Ectodermal cell (in vitro differentiated cells): ENCODE measurements at regions not wholly inside any gene's neighbourhood (a gene's known extent, or its start where the extent isn't known, plus 50 kb on each side); places are given as distances from the start of the nearest gene placed in this dataset.

ENCODE experiments used
- H3K27ac ChIP-seq: 2 replicates; pipeline ENCODE4 v1.7.0; 2013; ENCODE audit warnings: mild to moderate bottlenecking, low read depth, low read length; ENCODE audit not compliant: insufficient read depth, poor library complexity, severe bottlenecking
- H3K27me3 ChIP-seq: 2 replicates; pipeline ENCODE4 v1.7.0; 2013; ENCODE audit warnings: mild to moderate bottlenecking, low read length; ENCODE audit not compliant: insufficient read depth, control insufficient read depth, poor library complexity, severe bottlenecking
- H3K36me3 ChIP-seq: one replicate; pipeline ENCODE4 v1.7.0; 2013; ENCODE audit warnings: low read length; ENCODE audit not compliant: control insufficient read depth, insufficient read depth
- H3K4me1 ChIP-seq: one replicate; pipeline ENCODE4 v1.7.0; 2013; ENCODE audit warnings: low read length; ENCODE audit not compliant: control insufficient read depth, insufficient read depth
- H3K4me3 ChIP-seq: 2 replicates; pipeline ENCODE4 v1.7.0; 2013; ENCODE audit warnings: low read depth, low read length, control low read depth; ENCODE audit not compliant: insufficient read depth
- H3K9me3 ChIP-seq: 2 replicates; pipeline ENCODE4 v1.7.0; 2013; ENCODE audit warnings: mild to moderate bottlenecking, low read length, moderate library complexity; ENCODE audit not compliant: control insufficient read depth
- WGBS, 2 experiments: methylation state at CpG; one replicate each; pipeline ENCODE4 v1.1.7; 2013; ENCODE audit warnings: missing lambda C conversion rate in 2 of 2; 5-methylcytosine and 5-hydroxymethylcytosine counted together

GRCh38 chr6:126788861-126789365 is 329.6 kb upstream of the RSPO3 start:
- Histone ChIP-seq H3K4me1 (no peaks in the 10 kb centered on the region), H3K27me3 (no peaks in the 10 kb centered on the region), H3K9me3 (no peaks in the 10 kb centered on the region), H3K27ac (no peak overlapping the region), H3K4me3 (no peak overlapping the region), H3K36me3 (no peaks in the 10 kb centered on the region)
- 93 to 94% methylated on average over 6 of the region's 6 CpGs for WGBS, 2 experiments

DNA sequence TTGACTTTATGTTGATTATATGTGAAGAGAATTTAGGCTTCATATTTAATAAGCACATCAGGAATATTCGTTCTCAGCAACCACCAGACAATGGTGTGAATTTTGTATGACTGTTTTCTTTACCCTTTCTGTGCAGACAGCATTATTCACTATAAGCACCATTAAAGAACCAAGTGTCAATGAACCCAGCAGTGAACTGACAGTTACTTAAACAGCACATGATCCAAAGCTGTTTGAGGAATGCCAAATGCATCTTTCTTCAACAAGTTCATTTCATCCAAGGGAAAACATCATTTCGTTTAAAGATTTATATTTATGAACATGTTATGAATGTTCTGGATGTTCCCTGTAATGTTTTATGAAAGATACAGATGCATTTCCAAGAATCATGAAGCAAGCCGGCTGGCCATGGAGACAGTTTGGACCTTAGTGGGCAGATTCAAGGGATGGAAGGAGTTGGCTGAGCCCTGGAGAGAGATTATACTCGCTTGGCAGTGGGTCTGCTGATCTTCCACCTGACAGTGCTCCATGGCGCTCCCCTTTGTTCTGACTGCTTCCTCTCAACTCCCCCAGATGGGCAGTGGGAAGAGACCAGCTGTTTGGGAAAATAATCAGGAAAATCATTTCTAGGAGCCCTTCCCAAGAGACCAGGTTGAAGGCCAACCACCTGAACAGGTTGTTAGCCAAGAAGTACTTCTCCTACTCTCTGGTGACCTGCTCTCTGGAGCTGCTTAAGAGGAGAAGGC is 326.0 kb upstream of the RSPO3 start:
- no peaks in the 10 kb centered on the region for H3K4me1 ChIP-seq

DNA sequence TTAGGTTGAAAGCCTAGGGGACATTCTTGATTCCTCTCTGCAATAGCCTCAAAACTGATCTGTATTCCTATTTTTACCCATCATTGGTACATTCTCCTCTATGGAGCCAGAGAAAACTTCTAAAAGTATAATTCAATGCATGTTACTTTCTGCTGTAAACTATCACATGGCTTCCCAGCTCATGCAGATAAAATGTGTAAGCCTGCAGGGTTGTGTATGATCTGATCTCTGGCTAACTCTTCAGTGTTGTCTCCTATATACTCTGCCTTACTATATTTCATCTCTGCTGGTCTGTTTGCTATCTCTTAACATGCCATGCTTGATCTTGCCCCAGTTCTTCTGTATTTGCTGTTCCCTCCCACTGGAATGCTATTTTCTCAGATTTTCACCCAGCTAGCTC is 323.3 kb upstream of the RSPO3 start:
- H3K36me3 ChIP-seq, result no peaks in the 10 kb centered on the region
- no peaks in the 10 kb centered on the region for H3K4me1 ChIP-seq
- H3K4me3 ChIP-seq, result no peak overlapping the region
- H3K27me3 ChIP-seq, result no peaks in the 10 kb centered on the region
- no peaks in the 10 kb centered on the region for H3K9me3 ChIP-seq
- no peak overlapping the region for H3K27ac ChIP-seq

More for the DNA sequence above, 326.0 kb upstream of the RSPO3 start:
- Histone ChIP-seq H3K27me3 (no peaks in the 10 kb centered on the region), H3K36me3 (no peaks in the 10 kb centered on the region), H3K9me3 (no peaks in the 10 kb centered on the region), H3K27ac (no peak overlapping the region), H3K4me3 (no peak overlapping the region)
- WGBS, 2 experiments, result 91 to 96% methylated on average over 5 of the region's 5 CpGs

DNA sequence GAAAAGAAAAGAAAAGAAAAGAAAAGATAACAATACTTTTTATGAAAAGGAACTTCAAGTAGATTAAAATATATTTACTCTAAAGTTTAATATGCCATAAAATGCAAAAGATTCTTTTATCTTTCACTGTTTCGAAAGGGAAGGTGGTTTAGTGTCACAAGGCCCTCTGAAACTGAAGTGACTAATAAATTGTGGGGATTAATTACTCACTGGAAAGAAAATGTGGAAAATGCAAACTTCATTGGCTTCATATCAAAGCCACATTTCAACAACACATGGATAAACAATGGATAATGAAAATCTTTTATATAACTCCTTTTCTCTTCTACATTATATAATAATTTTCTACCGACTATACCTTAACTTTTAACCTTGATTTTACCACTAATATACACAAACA is 320.5 kb upstream of the RSPO3 start:
- no peak overlapping the region for H3K27ac ChIP-seq
- H3K27me3 ChIP-seq, result no peaks in the 10 kb centered on the region
- no peak overlapping the region for H3K4me3 ChIP-seq
- H3K36me3 ChIP-seq, result no peaks in the 10 kb centered on the region
- H3K9me3 ChIP-seq, result no peaks in the 10 kb centered on the region
- WGBS, 2 experiments, result 86 to 91% methylated on average over 1 to 2 of the region's 2 CpGs
- H3K4me1 ChIP-seq, result no peaks in the 10 kb centered on the region

GRCh38 chr6:126803769-126804168 is 314.7 kb upstream of the RSPO3 start:
- no peaks in the 10 kb centered on the region for H3K4me1 ChIP-seq
- H3K4me3 ChIP-seq, result no peak overlapping the region
- H3K27me3 ChIP-seq, result no peaks in the 10 kb centered on the region
- H3K9me3 ChIP-seq, result no peaks in the 10 kb centered on the region
- WGBS, 2 experiments, result 66 to 81% methylated on average over 2 of the region's 3 CpGs
- no peak overlapping the region for H3K27ac ChIP-seq
- H3K36me3 ChIP-seq, result no peaks in the 10 kb centered on the region

DNA sequence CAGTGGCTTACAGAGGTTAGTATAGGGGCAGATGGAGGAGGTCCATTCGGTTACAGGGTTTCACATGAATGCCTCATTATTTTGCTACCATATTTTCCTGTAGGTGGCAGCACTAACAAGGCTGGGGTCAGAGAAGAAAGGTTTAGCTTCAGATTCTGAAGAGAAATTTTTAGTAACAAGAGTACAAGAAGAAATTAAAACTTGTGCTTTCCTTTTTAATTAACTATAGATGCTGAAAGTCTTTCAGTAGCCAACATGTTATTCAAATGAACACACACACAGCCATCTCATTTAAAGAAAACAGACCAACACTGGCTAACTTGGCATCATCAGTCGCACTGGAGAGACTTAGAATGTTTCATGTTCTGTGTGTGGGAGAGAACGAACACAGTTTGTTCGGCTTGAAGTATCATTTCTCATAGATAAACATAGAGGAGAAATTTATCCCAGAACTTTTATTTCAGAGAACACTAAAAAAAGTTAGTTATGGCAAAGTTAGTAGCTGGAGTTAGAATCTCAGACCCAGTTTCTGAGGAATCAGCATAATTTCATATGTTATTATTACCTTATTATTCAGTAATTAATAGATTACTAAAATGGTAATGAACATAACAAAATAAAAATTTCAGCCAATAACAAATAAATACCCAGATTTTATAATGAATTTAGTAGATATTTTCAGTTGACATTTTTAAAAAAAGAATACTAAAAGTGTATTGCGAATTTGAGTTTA is 314.0 kb upstream of the RSPO3 start:
- WGBS, 2 experiments, result 50 to 70% methylated on average over 2 to 4 of the region's 5 CpGs
- Histone ChIP-seq H3K36me3 (no peaks in the 10 kb centered on the region), H3K27ac (no peak overlapping the region), H3K4me1 (no peaks in the 10 kb centered on the region), H3K9me3 (no peaks in the 10 kb centered on the region), H3K4me3 (no peak overlapping the region), H3K27me3 (no peaks in the 10 kb centered on the region)

DNA sequence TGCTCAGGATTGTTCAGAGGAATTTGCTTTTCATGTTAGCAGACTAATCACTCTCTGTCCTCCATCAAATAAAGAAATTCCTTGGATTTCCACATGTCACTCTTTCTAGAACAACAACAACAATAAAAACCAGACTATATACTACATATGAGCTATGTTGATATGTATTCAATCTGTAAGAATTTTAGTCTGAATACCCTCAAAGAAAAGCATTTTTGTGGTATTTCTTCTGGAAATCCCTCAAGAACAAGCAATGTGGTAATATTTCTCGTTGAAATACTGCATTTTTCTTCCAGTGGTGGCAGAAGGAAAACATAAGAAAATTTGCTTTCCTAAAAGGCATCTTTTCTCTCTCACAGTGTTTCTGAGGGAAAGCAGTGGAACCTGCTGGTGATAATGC is 312.6 kb upstream of the RSPO3 start:
- H3K27ac ChIP-seq, result no peak overlapping the region
- no peak overlapping the region for H3K4me3 ChIP-seq
- no peaks in the 10 kb centered on the region for H3K27me3 ChIP-seq
- no peaks in the 10 kb centered on the region for H3K36me3 ChIP-seq
- no peaks in the 10 kb centered on the region for H3K9me3 ChIP-seq
- no peaks in the 10 kb centered on the region for H3K4me1 ChIP-seq
- WGBS, 2 experiments, result 91 to 100% methylated on average over 1 of the region's 1 CpG

GRCh38 chr6:126807876-126808275 is 310.6 kb upstream of the RSPO3 start:
- Histone ChIP-seq H3K36me3 (no peaks in the 10 kb centered on the region), H3K27ac (no peak overlapping the region), H3K4me3 (no peak overlapping the region), H3K9me3 (no peaks in the 10 kb centered on the region), H3K4me1 (peaks cover 4% of the 10 kb centered on the region), H3K27me3 (no peaks in the 10 kb centered on the region)
- 100% methylated on average over 1 of the region's 1 CpG for WGBS, 2 experiments

DNA sequence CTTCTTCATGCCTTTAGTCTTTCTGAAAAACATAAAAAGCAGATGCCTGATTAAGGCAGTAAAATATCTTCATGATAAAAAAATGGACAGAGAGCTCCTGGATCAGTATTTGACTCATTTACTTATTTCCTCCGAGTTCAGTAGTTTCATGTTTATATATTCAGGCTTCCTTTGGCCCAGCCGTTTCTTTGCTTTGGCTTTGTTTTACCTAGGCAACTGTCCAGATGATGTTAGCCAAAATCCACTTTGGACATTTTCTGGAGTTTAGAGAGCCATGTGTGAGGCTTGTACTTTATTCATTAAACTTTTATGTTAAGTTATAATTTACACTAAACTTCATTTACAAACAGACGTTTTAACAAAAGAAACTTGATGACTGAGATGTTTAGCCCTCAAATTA is 307.1 kb upstream of the RSPO3 start:
- no peak overlapping the region for H3K4me3 ChIP-seq
- WGBS, 2 experiments, result 88 to 94% methylated on average over 2 of the region's 3 CpGs
- H3K27ac ChIP-seq, result no peak overlapping the region
- no peaks in the 10 kb centered on the region for H3K27me3 ChIP-seq
- H3K4me1 ChIP-seq, result peaks cover 5% of the 10 kb centered on the region
- no peaks in the 10 kb centered on the region for H3K9me3 ChIP-seq
- no peaks in the 10 kb centered on the region for H3K36me3 ChIP-seq

GRCh38 chr6:126812010-126812409 is 306.5 kb upstream of the RSPO3 start:
- no peaks in the 10 kb centered on the region for H3K9me3 ChIP-seq
- H3K27me3 ChIP-seq, result no peaks in the 10 kb centered on the region
- no peaks in the 10 kb centered on the region for H3K36me3 ChIP-seq
- H3K4me3 ChIP-seq, result no peak overlapping the region
- peaks cover 5% of the 10 kb centered on the region for H3K4me1 ChIP-seq
- H3K27ac ChIP-seq, result no peak overlapping the region
- 88 to 96% methylated on average over 2 to 3 of the region's 3 CpGs for WGBS, 2 experiments
